ENCODE measurements at regions not wholly inside any gene's neighbourhood (a gene's known extent, or its start where the extent isn't known, plus 50 kb on each side); places are given as distances from the start of the nearest gene placed in this dataset.

DNA sequence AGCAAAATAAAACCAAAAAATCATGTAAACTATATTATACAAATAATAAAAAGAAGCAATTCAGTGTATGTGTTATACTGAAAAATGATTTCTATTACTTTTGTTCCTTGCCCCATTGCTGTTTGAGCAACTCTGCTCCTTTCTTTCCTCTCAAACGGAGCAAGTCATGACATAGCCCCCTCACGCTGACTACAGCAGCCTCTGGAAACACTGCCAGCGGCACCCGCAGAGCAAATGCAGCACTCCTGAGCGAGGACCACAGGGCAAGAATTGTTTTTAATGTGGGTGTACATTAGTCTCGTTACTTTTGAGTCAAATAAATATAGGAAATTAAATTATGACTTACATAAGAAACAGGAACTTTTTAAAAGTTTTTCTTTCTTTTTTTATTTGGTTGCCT lies 350.1 kb upstream of the HSF2 start:
- no peak for TF ChIP-seq POLR2AphosphoS5 (IDR thresholded peaks at IDR 0.05; ENCODE audit: low read depth, low read length)
- no peak for TF ChIP-seq POLR2A (IDR thresholded peaks at IDR 0.05; ENCODE audit: low read depth, low read length)
- TF ChIP-seq TAF1 (IDR thresholded peaks at IDR 0.05; ENCODE audit: borderline replicate concordance, low read depth, low read length), result no peak
